ENCODE measurements at regions not wholly inside any gene's neighbourhood (a gene's known extent, or its start where the extent isn't known, plus 50 kb on each side); places are given as distances from the start of the nearest gene placed in this dataset.

- H3K79me2 ChIP-seq (ENCODE audit: control insufficient read depth, insufficient read depth, low read length) = no peaks in the 10 kb centered on the region
- ChIA-PET CTCF (no interaction called here), POLR2A (no interaction called here)
Measured at GRCh38 chr3:1963896-1964295, 134.8 kb upstream of the CNTN4 start.

More at GRCh38 chr3:1963896-1964295, 134.8 kb upstream of the CNTN4 start:
- no peak for TF ChIP-seq POLR2A (IDR thresholded peaks at IDR 0.05; ENCODE audit: low read depth, low read length)
- no peak for TF ChIP-seq MAX (IDR thresholded peaks at IDR 0.05; ENCODE audit: insufficient read depth, insufficient read length)
- TF ChIP-seq MYC (IDR thresholded peaks at IDR 0.05; ENCODE audit: low read depth, low read length) = no peak
- no peak for TF ChIP-seq EZH2 (IDR thresholded peaks at IDR 0.05; ENCODE audit: borderline replicate concordance, low read depth, low read length, severe bottlenecking)
- no peak for TF ChIP-seq CTCF (IDR thresholded peaks at IDR 0.05; ENCODE audit: extremely low read depth in 1 of 2, insufficient read depth in 1 of 2, low read depth in 1 of 2, low read length in 2 of 2)
- TF ChIP-seq POLR2AphosphoS5 (IDR thresholded peaks at IDR 0.05; ENCODE audit: insufficient read depth, low read depth, low read length) = no peak
- no peak for TF ChIP-seq FOS (IDR thresholded peaks at IDR 0.05; ENCODE audit: borderline replicate concordance, insufficient read depth, low read length)
- no peak for TF ChIP-seq GATA2 (IDR thresholded peaks at IDR 0.05; ENCODE audit: insufficient read depth, insufficient read length, low read depth, low read length)
- no peak for TF ChIP-seq JUN (IDR thresholded peaks at IDR 0.05; ENCODE audit: borderline replicate concordance, insufficient read depth, insufficient read length, low read depth)
- dilution Hi-C loops (cut with MboI; ENCODE audit: extremely low pct_ligation_motif_present, low sequenced_read_pairs) (no loop called here), intact Hi-C loops (cut with micrococcal nuclease) (no loop called here)
- Histone ChIP-seq H3K9ac (replicated peaks; ENCODE audit: extremely low read depth, insufficient read depth, low read length) (no peak overlapping the region), H4K20me1 (replicated peaks; ENCODE audit: control insufficient read depth, extremely low read depth, insufficient read depth, low read length) (no peaks in the 10 kb centered on the region), H3K9me3 (replicated peaks; ENCODE audit: control insufficient read depth, insufficient read depth, low read length) (peaks cover 2% of the 10 kb centered on the region), H2AFZ (ENCODE audit: low read depth, low read length) (no peak overlapping the region), H3K4me3 (replicated peaks in 1 of 3; ENCODE audit: insufficient read depth in 1 of 3, low read depth in 1 of 3, low read length in 3 of 3) (no peak overlapping the region), H3K27ac (ENCODE audit: insufficient read depth, low read depth, low read length) (no peak overlapping the region), H3K27me3 (ENCODE audit: control insufficient read depth in 2 of 2, insufficient read depth in 2 of 2, low read length in 2 of 2) (no peaks in the 10 kb centered on the region), H3K36me3 (ENCODE audit: control insufficient read depth in 2 of 2, extremely low read depth in 1 of 2, insufficient read depth in 2 of 2, low read length in 2 of 2) (no peaks in the 10 kb centered on the region), H3K4me1 (ENCODE audit: control insufficient read depth, extremely low read depth, insufficient read depth, low read length) (peaks cover 17% of the 10 kb centered on the region), H3K9me1 (replicated peaks; ENCODE audit: control insufficient read depth, extremely low read depth, insufficient read depth, low read length) (no peaks in the 10 kb centered on the region), H3K4me2 (ENCODE audit: insufficient read depth, low read length) (no peak overlapping the region)
- DNase-seq (ENCODE audit: low read depth, low spot score) (no peak), FAIRE-seq (no peak)
- BruUV-seq (replicated peaks) = no TSS peak
